GM18868 (cell line): ENCODE measurements at regions not wholly inside any gene's neighbourhood (a gene's known extent, or its start where the extent isn't known, plus 50 kb on each side); places are given as distances from the start of the nearest gene placed in this dataset.

Source experiments
- ATAC-seq: cut with Tn5 transposase; IDR thresholded peaks from one replicate; pipeline ENCODE4 v1.9.1; 2021; ENCODE audit warnings: mild to moderate bottlenecking, moderate library complexity; ENCODE audit not compliant: unreplicated experiment

DNA sequence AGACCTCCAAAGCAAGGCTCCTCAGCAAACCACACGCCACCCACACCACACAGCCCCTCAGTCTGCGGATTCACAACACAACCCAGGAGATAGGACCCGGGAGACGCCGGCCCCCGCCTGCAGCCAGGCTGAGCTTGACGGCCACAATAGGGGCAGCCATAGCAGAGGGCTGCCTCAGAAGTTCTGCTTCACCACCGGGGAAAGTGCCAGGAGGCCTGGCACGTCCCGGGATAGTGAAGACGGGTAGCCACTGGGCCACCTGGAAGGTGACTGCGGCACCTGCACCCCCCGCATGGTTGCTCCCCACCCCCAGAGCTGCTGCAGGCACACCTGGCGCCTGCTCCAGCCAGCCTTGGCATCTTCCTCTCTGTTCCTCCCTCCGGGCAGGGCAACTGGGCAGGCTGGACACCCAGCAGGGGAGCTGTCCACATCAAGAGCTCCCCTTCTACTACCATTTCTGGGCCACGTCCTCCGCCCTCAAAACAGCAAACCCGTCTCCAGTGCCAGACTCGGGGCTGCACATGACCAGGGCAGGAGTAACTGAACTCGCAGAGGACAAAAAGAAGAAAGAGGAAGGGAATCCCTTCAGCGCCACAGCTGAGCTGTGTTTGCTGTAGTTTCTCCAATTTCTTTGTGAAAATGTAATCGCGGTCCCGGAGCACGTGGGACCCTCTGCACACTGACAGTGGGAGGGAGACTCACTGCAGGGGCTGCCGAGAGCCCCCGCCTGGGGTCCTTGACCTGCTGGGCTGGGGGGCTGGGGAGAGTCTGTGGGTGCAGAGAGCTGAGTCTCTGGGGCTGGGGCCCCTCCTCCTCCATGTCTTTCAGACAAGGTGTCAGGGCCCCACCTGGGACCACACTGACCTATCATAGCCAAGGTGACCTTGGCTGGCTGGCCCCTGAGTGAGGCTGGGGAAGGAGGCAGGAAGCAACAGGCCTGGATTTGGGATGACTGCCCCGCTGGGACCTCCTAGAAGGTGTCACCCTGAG is 74.2 kb upstream of the C14orf180 start:
- no peak for ATAC-seq

DNA sequence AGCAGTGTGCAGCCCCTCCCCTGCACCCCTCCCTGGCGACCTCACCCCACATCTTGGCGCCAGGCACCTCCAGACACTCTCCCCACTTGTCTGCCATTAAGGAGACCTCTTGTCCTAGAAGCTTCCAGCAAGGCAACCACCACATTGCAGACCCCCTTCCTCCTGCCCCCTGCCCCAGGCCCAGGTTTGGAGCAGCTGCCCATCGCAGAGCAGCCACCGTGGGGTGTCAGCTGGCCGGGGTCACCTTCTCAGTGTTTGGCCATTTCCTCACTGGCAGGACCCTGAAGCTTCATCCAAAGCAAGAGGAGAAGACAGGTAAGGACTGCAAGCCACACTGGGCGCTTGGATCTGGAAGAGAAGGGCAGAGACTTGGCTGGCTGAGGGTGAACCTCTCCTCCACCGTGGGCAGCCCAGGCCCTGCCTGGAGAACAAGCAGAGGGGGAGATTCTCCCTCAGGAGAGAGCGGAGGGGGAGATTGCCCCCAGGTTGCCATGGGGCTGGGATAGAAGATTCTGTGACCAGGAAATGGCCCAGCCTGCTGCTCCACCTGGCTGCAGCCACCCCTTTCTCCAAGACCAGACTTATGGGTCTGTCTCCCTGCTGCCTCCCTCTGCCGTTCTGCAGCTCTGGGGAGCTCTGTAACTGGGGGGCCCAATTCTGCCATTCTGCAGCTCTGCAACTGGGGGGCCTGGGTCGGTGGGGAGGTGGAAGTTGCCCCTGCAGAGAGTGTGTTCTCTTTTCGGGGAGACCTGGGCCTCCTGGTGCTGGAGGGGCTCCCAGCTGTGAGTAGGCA is 72.9 kb upstream of the C14orf180 start:
- no peak for ATAC-seq

DNA sequence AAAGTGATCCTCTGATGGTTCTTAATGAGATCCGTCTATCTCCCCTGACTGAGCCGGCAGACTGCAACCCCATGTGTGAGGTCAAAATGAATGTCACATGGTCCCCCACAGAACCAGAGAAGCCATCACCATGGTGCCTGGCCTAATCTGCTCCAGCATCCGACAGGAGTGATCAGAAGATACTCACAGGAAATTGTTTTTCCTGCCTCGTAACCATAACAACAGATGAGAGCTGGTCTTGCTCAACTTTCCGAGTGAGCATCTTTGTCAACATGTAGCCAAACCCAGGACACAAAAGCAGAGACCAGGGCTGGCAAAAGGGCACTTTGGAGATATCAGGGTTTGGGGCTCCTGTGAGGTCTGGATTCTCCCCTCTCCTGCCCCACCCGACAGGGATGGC is 72.1 kb upstream of the C14orf180 start:
- ATAC-seq, result no peak

DNA sequence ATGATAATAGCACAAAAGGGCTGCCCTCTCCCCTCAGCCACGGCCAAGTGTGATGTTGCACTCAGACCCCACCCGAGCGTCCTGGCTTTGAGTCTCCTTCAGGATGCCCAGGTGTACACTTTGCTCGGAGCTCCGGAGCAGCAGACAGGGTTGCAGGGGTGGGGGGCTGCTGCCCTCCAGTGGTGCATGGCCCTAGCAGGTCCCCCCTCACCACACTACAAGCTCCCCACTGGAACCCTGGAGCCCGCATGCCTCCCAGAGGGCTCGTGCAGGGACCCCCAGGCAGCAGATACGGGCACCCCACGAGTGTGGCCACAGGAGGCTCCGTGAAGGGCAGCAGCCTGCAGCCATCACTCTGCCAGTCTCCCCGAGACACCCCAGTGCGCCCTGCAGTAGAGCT is 69.9 kb upstream of the C14orf180 start:
- no peak for ATAC-seq

GRCh38 chr14:104510216-104510615 is 69.3 kb upstream of the C14orf180 start:
- ATAC-seq, result no peak

GRCh38 chr14:104510794-104511611 is 68.6 kb upstream of the C14orf180 start:
- no peak for ATAC-seq

GRCh38 chr14:104512061-104512460 is 67.5 kb upstream of the C14orf180 start:
- ATAC-seq, result no peak

GRCh38 chr14:104512771-104513640 is 66.6 kb upstream of the C14orf180 start:
- no peak for ATAC-seq

- ATAC-seq, result no peak
Measured at GRCh38 chr14:104513641-104514046, 65.9 kb upstream of the C14orf180 start.

GRCh38 chr14:104514156-104514848 is 65.3 kb upstream of the C14orf180 start:
- no peak for ATAC-seq

DNA sequence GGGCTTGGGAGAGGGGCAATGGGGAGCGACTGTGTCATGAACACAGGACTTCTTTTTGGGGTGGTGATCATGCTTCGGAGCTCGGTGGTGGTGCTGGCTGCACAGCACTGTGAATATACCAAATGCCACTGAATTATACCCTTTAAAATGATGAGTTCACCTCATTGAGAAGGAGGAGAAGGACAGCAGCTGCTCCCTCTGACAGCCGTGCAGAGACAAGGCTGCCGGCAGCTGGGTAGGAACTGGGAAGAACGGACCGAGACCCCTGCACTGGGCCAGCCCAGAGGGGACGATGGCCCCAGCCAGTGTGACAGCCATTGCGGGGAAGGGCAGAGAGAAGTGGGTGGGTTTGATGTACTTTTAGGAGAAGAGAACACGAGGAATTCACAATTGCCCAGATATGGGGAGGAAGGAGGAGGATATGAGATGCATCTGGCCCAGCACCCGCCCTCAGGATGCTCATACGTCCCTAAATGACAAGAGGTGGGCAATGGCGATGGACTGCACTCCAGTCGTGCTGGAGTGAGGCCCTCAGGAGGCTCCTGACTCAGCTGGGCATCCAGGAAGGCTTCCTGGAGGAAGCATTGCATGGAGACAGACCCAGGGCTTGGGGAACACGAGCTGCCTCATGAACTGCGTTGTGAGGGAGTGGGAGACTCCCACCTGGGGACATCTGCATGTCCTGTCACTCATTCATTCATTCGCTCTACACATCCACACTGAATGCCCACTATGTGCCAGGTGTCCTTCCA is 64.3 kb upstream of the C14orf180 start:
- ATAC-seq, result no peak

DNA sequence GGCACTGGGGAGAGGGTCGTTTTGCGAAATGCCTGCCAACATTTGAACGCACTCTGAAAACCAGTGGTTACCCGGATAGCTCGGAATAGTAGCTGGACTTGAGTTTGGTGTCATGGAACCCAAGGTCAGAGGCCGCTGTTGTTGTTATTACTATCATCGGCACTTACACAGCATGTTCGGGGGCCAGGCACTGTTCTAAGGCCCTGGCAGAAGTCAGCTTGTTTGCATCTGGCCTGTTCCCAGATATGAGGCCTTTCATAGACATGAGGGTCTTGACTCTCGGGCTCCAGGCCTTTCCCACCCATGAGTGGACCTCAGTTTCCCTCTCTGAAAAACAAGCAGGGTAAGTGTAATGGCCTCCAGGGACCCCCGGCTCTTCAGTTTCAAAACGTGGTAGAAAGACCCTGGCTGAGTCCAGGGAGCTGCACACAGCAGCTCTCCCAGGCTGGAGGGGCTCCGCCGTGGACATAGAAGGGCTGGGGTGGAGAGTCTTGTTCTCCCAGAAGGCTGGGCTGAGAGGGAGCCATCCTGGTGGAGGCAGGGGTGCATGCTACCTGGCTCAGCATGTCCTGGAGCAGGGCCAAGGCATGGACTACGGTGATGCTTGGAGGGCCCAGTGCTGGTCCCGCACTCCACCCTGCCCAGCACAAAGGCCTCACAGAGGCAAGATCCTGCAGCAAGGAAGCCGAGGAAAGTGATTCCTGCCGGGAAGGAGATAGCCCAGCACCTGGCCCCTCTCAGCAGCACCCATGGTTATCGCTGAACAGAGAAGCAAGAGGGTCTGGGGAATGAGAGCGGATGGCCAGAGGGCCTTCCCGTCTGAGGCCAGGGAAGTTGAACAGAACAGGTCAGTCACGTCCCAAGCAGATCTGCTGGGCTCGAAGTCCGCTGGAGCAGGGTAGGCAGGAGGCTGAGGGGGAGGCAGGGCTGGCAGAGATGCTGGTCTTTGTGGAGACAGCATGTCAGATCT is 63.5 kb upstream of the C14orf180 start:
- no peak for ATAC-seq

GRCh38 chr14:104516906-104517305 is 62.7 kb upstream of the C14orf180 start:
- no peak for ATAC-seq

DNA sequence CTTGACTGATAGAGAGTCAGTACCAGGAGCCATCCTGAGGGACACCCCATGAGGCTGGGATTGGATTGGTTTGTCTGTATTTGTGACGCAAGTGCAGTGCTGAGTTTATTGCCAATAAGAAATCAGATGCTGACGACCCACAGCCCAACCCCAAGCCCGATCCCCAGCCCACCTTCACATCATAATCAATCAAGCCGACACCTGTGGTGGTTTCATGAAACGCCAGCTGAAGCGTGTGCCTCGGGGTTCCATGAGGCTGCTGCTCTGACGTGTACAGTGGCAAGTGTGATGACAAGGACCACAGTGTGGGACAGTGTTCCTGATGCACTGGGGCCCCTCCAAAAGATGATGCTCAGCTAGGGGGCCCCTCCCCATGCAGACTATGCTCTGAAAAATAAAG is 62.1 kb upstream of the C14orf180 start:
- no peak for ATAC-seq

DNA sequence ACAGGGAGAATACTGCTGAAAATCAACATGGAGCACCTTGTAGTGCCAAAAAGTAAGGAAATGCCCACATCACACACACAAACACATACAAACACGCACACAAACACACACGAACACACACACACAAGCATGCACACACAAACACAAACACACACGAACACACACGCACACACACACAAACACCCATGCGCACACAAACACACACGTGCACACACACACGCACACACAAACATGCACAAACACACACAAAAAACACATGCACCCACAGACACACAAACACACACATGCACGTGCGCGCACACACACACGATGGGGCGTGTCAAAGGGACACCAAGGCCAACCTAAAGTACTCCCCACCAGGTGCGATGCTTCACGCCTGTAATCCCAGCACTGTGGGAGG is 61.7 kb upstream of the C14orf180 start:
- no peak for ATAC-seq

DNA sequence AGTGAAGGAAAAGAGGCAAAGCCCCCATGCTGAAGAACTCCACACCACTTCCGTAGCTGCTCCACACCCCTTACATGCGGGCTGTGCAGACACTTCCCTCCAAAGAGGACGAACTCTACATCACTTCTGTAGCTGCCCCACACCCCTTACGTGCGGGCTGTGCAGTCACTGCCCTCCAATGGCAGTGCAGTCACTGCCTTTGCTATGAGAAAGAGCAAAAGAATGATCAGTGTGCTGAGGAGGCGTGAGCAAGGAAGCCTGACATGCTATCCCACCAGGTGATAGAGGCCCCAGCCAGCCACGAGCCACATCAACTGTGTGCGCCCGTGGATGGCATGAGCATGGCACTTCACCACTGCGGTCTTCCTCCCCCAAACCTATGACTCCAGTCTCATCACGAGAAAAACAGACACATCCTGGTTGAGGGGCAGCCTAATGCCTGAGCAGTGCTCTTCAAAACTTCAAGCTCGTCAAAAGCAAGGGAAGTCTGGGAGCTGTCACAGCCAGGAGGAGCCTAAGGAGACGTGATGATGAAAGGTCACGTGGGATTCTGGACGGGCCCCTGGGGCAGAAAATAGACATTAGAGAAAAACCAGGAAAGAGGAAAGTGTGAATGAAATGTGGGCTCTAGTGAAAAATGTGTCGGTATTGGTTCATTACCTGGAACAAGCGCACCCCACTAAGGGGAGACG is 60.8 kb upstream of the C14orf180 start:
- no peak for ATAC-seq

- ATAC-seq, result no peak
Measured at GRCh38 chr14:104519721-104520120, 59.8 kb upstream of the C14orf180 start.
